Umbilical cord (tissue), 1 donor: ENCODE measurements at regions not wholly inside any gene's neighbourhood (a gene's known extent, or its start where the extent isn't known, plus 50 kb on each side); places are given as distances from the start of the nearest gene placed in this dataset.

ENCODE experiments used
- DNase-seq: peaks from one replicate; pipeline ENCODE4 v3.0.0-alpha.2; 2015; ENCODE audit warnings: low spot score

- peak; percentile 41 for DNase-seq
Measured at GRCh38 chr11:21825127-21825526, 367.8 kb upstream of the ANO5 start.

GRCh38 chr11:21838427-21838826, 354.5 kb upstream of the ANO5 start:
- DNase-seq, result no peak

GRCh38 chr11:21839796-21840195, 353.1 kb upstream of the ANO5 start:
- DNase-seq, result no peak

GRCh38 chr11:21861314-21861713, 331.6 kb upstream of the ANO5 start:
- DNase-seq, result peak; percentile 25

GRCh38 chr11:21865541-21865940, 327.3 kb upstream of the ANO5 start:
- no peak for DNase-seq

DNA sequence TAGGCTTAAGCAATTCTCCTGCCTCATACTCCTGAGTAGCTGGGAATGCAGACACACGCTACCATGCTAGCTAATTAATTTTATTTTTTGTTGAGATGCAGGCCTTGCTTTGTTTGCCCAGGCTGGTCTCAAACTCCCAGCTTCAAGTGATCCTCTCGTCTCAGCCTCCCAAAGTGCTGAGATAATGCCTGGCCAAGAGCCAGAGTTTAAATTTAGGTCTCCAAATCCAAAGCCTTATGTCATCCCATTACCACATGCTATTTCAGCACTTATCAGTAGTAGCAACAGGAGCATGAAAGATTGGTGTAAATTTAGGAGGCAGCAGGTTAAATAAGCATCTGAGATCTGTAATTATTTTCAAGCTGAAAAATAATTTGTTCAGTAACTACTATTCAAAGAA, 326.1 kb upstream of the ANO5 start:
- DNase-seq, result no peak

- DNase-seq, result no peak
Measured at GRCh38 chr11:21877151-21877550, 315.7 kb upstream of the ANO5 start.

DNA sequence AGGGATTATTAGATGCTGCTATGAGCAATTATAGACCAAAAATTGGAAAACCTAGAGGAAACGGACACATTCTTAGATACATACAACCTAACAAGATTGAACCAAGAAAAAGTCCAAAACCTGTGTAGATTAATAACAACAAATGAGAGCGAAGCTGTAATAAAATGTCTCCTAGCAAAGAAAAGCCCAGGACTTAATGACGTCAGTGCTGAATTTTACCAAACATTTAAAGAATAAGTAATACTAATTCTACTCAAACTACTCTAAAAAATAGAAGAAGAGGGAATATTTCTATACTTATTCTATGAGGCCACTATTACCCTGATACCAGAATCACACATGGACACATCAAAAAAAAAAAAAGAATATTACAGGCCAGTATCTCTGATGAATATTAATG, 309.5 kb upstream of the ANO5 start:
- DNase-seq, result no peak

GRCh38 chr11:21888814-21889213, 304.1 kb upstream of the ANO5 start:
- peak; percentile 39 for DNase-seq

DNA sequence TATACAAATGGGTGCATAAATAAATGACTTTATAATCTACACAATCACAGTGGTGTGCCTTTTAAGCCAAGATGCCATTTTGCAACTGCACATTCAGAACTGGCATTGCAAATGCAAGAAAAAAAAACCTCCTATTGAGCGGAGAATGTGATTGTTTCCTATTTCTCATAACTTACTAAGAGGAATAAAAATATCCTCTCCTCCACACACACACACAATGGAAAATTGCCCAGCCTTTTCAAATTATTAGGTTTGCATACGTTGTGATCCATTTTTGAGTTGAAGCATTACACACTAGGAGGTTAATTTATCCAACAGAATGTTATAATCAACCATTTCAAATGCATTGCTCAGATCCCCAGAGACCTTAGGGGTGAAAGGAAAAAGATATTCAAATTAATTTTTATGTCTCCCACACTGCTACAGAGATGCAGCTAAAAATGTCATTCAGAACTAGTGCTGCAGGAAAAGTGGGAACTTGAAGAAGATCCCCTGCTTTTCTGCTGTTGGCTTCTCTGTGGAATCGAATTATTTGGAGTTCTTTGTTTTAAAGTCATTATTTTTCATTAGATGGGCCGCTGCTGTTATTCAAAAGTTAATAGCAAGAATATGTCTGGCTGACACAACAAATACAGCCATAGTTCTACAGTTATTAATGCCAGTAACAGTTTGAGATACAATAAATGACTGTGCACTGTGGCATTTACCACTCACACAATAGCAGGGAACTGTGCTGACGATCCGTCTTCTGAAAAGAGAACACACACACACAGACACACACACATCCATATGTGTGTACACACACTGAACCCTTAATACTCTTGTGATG, 299.9 kb upstream of the ANO5 start:
- DNase-seq, result no peak

GRCh38 chr11:21893565-21893867, 299.4 kb upstream of the ANO5 start:
- no peak for DNase-seq

DNA sequence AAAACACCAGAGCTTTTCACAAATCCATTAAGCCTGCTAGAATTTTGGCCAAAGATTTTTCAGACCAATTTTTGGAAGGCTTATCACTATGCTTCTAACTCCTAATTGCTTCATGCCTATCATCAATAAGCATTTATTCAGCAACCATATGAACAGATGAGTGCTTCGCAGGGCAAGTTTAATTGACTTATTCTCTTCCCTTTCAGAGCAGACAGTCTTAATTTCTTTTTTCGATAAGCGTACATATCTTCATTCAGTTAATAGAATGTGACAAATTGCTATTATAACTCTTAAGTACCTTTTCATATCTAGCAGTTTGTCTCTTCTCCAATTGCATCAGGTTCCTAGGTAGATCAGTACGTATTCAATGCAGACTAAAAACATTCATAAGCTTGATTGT, 298.4 kb upstream of the ANO5 start:
- DNase-seq, result no peak

- no peak for DNase-seq
Measured at GRCh38 chr11:21895686-21896085, 297.2 kb upstream of the ANO5 start.

- DNase-seq, result no peak
Measured at GRCh38 chr11:21896216-21896615, 296.7 kb upstream of the ANO5 start.

- no peak for DNase-seq
Measured at GRCh38 chr11:21896746-21897602, 295.9 kb upstream of the ANO5 start.

- no peak for DNase-seq
Measured at GRCh38 chr11:21897752-21898151, 295.1 kb upstream of the ANO5 start.

GRCh38 chr11:21908211-21908610, 284.7 kb upstream of the ANO5 start:
- no peak for DNase-seq

DNA sequence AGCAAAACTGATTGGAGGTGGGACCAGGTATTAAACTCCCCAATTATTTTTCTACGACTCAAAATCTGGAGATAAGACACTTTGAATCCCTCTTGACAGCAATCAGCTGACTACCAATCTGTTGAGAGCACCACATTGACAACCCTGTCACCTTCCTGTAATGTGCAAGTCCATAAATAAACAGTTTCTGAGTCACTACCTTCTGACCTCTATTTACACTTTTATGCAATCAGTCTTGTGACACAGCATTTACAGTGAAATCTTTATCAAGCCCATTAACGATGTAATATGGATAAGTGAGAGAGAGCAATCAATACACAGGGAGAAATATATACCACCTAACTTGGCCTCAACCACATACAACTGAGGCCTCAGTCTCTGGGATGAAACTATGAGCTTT, 283.7 kb upstream of the ANO5 start:
- no peak for DNase-seq

DNA sequence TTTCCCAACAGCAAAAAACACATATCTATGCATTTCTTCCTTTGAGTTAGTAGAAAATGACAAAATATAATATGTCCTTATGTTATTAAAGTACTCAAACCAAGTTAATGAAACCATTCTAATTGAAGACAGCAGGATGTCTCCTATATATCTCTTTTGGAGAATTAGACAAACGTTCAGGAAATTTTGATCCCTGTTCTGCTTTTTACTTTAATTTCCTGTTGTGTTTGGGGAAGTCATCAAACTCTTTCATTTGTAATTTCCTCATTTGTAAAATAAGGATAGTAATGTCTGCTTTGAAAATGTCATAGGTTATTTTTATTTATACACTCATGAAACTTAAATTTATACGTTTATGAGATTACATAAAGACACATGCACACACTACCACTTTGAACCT, 281.8 kb upstream of the ANO5 start:
- DNase-seq, result no peak

DNA sequence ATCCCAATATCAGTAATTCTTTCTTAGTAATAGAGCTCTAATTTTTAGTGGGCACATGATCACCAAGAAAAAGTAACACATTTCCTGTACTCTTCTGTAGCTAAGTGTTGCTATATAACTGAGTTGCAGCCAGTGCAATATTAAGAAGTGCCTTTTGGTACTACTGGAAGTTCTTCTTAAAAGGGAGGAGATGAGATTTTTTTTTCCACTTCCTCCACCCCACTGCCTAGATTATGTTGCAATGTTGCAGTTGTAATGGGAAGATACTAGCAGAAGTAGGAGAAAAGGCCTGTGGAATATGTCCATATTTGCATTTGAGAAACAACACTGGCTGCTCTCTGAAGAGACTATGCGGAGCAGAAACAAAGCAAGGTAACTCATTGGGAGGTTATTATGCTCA, 280.6 kb upstream of the ANO5 start:
- DNase-seq, result no peak

- no peak for DNase-seq
Measured at GRCh38 chr11:21921151-21921550, 271.7 kb upstream of the ANO5 start.

GRCh38 chr11:21924262-21924661, 268.6 kb upstream of the ANO5 start:
- DNase-seq, result no peak

- no peak for DNase-seq
Measured at GRCh38 chr11:21927628-21928027, 265.3 kb upstream of the ANO5 start.
